GM23248 (cell line): ENCODE measurements at regions not wholly inside any gene's neighbourhood (a gene's known extent, or its start where the extent isn't known, plus 50 kb on each side); places are given as distances from the start of the nearest gene placed in this dataset.

ENCODE experiments used
- DNase-seq: peaks from one replicate; pipeline ENCODE4 v3.0.0-alpha.2; 2015
- H2AFZ ChIP-seq: fragments of 200-600 bp; sonication (generic); 2 replicates; pipeline ENCODE4 v1.6.1; 2016; ENCODE audit warnings: antibody characterized with exemption
- H3F3A ChIP-seq: fragments of 200-600 bp; sonication (generic); 2 replicates; pipeline ENCODE4 v1.6.1; 2016; ENCODE audit warnings: mild to moderate bottlenecking, antibody characterized with exemption, mixed run types; ENCODE audit not compliant: insufficient read depth
- H3K27ac ChIP-seq: fragments of 200-600 bp; sonication (generic); 2 replicates; pipeline ENCODE4 v1.5.1; 2016; ENCODE audit warnings: mild to moderate bottlenecking
- H3K27me3 ChIP-seq: fragments of 200-600 bp; sonication (generic); replicated peaks from 2 replicates; pipeline ENCODE4 v1.6.1; 2016; ENCODE audit warnings: mild to moderate bottlenecking; ENCODE audit not compliant: insufficient read depth
- H3K36me3 ChIP-seq: fragments of 200-600 bp; sonication (generic); 2 replicates; pipeline ENCODE4 v1.6.1; 2016; ENCODE audit warnings: low read depth, mild to moderate bottlenecking
- H3K4me1 ChIP-seq: fragments of 200-600 bp; sonication (generic); 2 replicates; pipeline ENCODE4 v1.6.1; 2016; ENCODE audit warnings: mild to moderate bottlenecking; ENCODE audit not compliant: insufficient read depth
- H3K4me2 ChIP-seq: fragments of 200-600 bp; sonication (generic); one replicate; pipeline ENCODE4 v1.6.1; 2016; ENCODE audit warnings: mild to moderate bottlenecking; ENCODE audit not compliant: unreplicated experiment
- H3K4me3 ChIP-seq: fragments of 200-600 bp; sonication (generic); 2 replicates; pipeline ENCODE4 v1.5.1; 2016; ENCODE audit warnings: mild to moderate bottlenecking
- H3K79me2 ChIP-seq: fragments of 200-600 bp; sonication (generic); 2 replicates; pipeline ENCODE4 v1.6.1; 2016; ENCODE audit warnings: mild to moderate bottlenecking; ENCODE audit not compliant: insufficient read depth
- H3K9ac ChIP-seq: fragments of 200-600 bp; sonication (generic); 2 replicates; pipeline ENCODE4 v1.6.1; 2016; ENCODE audit warnings: mild to moderate bottlenecking
- H3K9me2 ChIP-seq: fragments of 200-600 bp; sonication (generic); 2 replicates; pipeline ENCODE4 v1.6.1; 2016; ENCODE audit warnings: mixed run types, mild to moderate bottlenecking, moderate library complexity; ENCODE audit not compliant: insufficient read depth
- H3K9me3 ChIP-seq: fragments of 200-600 bp; sonication (generic); one replicate; pipeline ENCODE4 v1.6.1; 2017; ENCODE audit warnings: low read depth
- H4K20me1 ChIP-seq: fragments of 200-600 bp; sonication (generic); 2 replicates; pipeline ENCODE4 v1.6.0; 2016; ENCODE audit not compliant: insufficient read depth
- EZH2 ChIP-seq: fragments of 200-600 bp; sonication (generic); IDR thresholded peaks from 2 replicates; pipeline ENCODE4 v1.6.1; 2018; ENCODE audit warnings: antibody characterized with exemption, mild to moderate bottlenecking; ENCODE audit not compliant: insufficient read depth, poor library complexity, severe bottlenecking
- EZH2phosphoT487 ChIP-seq: fragments of 200-600 bp; sonication (generic); IDR thresholded peaks from 2 replicates; pipeline ENCODE4 v1.6.1; 2018; ENCODE audit warnings: antibody characterized with exemption, moderate library complexity, mild to moderate bottlenecking, low read depth; ENCODE audit not compliant: insufficient read depth
- WGBS, 2 experiments: methylation state at CpG; one replicate each; pipeline ENCODE4 v1.1.6; 2015 to 2017; ENCODE audit warnings: low lambda C conversion rate in 2 of 2, low coverage in 1 of 2; ENCODE audit errors: missing lambda C conversion rate in 2 of 2; 5-methylcytosine and 5-hydroxymethylcytosine counted together
- in situ Hi-C: fragments of 300-500 bp; cut with MboI; formaldehyde crosslinking; loops from 2 replicates; pipeline ENCODE4 v1.15.0; 2020

DNA sequence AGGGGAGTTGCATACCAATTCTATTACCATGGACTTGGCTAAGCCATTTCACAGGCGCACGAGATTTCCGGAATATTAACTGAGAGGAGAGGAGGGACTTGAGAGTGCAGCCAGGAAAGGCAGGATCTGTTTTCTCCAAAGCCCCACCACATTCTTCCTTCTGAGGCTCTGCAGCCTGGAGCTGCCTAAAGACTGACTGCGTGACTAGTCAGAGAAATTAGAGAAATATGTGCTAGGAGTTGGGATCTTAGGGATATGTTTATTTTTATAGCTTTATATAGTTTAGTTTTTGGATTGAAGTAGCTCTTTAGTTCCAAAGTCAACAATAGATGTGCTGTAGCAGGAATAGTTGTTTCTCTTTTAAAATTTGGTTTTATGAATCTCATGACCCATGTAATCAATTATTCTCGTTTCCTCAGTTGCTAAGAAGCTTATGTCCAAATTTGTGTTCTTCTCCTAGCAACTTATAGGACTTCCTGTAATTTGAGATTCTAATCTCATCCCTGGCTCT lies 300.1 kb upstream of the DDX53 start:
- Histone ChIP-seq H3K4me2 (peak overlapping the region; percentile 85), H3K9me2 (no peaks in the 10 kb centered on the region), H4K20me1 (no peaks in the 10 kb centered on the region), H3F3A (peaks cover 15% of the 10 kb centered on the region), H3K36me3 (no peaks in the 10 kb centered on the region), H3K9me3 (no peaks in the 10 kb centered on the region), H3K27me3 (no peaks in the 10 kb centered on the region), H3K4me1 (peaks cover 16% of the 10 kb centered on the region), H2AFZ (peak overlapping the region; percentile 74), H3K4me3 (peak overlapping the region; percentile 64), H3K27ac (peak overlapping the region; percentile 97), H3K9ac (peak overlapping the region; percentile 82), H3K79me2 (no peaks in the 10 kb centered on the region)
- DNase-seq, result peak; percentile 87
- 0 to 4% methylated on average over 5 of the region's 5 CpGs for WGBS, 2 experiments
- in situ Hi-C loops, result no loop called here
- TF ChIP-seq EZH2phosphoT487 (no peak), EZH2 (no peak)

DNA sequence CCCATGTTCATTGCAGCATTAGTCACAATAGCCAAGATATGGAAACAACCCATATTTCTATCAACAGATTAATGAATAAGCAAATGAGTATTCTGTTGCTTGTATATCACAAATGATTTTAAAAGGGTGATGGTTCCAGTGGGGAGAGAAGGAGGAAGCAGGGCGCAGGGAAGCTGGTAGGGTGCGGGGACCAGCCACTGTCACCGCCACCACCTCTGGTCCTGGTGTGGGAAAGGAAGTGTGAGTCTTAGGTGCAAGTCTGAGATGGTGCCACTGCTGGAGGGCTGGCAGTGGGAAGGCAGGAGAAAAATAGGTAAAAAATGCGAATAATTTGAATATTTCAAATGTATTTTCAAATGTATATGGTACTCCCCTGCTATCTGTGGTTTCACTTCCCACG lies 286.8 kb upstream of the DDX53 start:
- no peak overlapping the region for H3K4me3 ChIP-seq
- TF ChIP-seq EZH2 (no peak), EZH2phosphoT487 (no peak)
- 86 to 92% methylated on average over 4 to 5 of the region's 5 CpGs for WGBS, 2 experiments
- no peak overlapping the region for H3K4me2 ChIP-seq
- no peak overlapping the region for H3K27ac ChIP-seq
- no peaks in the 10 kb centered on the region for H3K9me2 ChIP-seq
- H3F3A ChIP-seq, result no peaks in the 10 kb centered on the region
- DNase-seq, result no peak
- H3K9me3 ChIP-seq, result no peaks in the 10 kb centered on the region
- no peaks in the 10 kb centered on the region for H3K27me3 ChIP-seq
- H3K36me3 ChIP-seq, result no peaks in the 10 kb centered on the region
- no peak overlapping the region for H2AFZ ChIP-seq
- no peaks in the 10 kb centered on the region for H4K20me1 ChIP-seq
- in situ Hi-C loops, result no loop called here
- H3K4me1 ChIP-seq, result no peaks in the 10 kb centered on the region
- no peak overlapping the region for H3K9ac ChIP-seq
- H3K79me2 ChIP-seq, result no peaks in the 10 kb centered on the region

DNA sequence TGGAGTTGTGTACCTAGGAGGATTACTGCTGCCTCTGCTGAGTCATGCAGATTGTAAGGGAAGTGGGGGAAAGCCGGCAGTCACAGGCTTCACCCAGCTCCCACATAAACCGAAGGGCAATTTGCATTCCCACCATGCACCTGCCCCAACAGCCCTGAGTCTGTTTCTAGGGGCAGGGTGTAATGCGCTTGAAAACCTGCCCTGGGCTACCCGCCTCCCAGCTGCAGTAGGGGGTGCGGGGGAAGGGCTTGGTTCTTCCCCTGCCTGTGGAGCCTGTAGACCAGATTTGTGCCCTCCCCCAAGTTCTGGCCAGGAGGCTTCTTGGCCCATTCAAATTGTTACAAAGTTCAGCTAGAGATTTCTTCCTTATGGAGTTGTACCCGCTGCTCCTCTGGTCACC lies 269.2 kb upstream of the DDX53 start:
- no peaks in the 10 kb centered on the region for H3K36me3 ChIP-seq
- H2AFZ ChIP-seq, result no peak overlapping the region
- no peak overlapping the region for H3K27ac ChIP-seq
- in situ Hi-C loops, result no loop called here
- TF ChIP-seq EZH2, result no peak
- no peak for TF ChIP-seq EZH2phosphoT487
- no peaks in the 10 kb centered on the region for H3F3A ChIP-seq
- no peaks in the 10 kb centered on the region for H3K9me2 ChIP-seq
- no peak for DNase-seq
- WGBS, 2 experiments, result 88 to 98% methylated on average over 4 to 6 of the region's 6 CpGs
- H3K79me2 ChIP-seq, result no peaks in the 10 kb centered on the region
- H3K9me3 ChIP-seq, result no peaks in the 10 kb centered on the region
- no peaks in the 10 kb centered on the region for H4K20me1 ChIP-seq
- H3K4me3 ChIP-seq, result no peak overlapping the region
- no peaks in the 10 kb centered on the region for H3K27me3 ChIP-seq
- no peak overlapping the region for H3K9ac ChIP-seq
- H3K4me2 ChIP-seq, result no peak overlapping the region
- no peaks in the 10 kb centered on the region for H3K4me1 ChIP-seq

GRCh38 chrX:22737541-22737940 lies 262.2 kb upstream of the DDX53 start:
- no peaks in the 10 kb centered on the region for H3K9me2 ChIP-seq
- H3K27me3 ChIP-seq, result no peaks in the 10 kb centered on the region
- H3K4me1 ChIP-seq, result peaks cover 18% of the 10 kb centered on the region
- H3K79me2 ChIP-seq, result no peaks in the 10 kb centered on the region
- no peak for TF ChIP-seq EZH2phosphoT487
- no peak for TF ChIP-seq EZH2
- no peaks in the 10 kb centered on the region for H3K36me3 ChIP-seq
- H3K9me3 ChIP-seq, result no peaks in the 10 kb centered on the region
- no peak overlapping the region for H3K4me3 ChIP-seq
- DNase-seq, result no peak
- H4K20me1 ChIP-seq, result no peaks in the 10 kb centered on the region
- H3K4me2 ChIP-seq, result no peak overlapping the region
- no peak overlapping the region for H3K27ac ChIP-seq
- H3K9ac ChIP-seq, result no peak overlapping the region
- 61 to 64% methylated on average over 2 of the region's 2 CpGs for WGBS, 2 experiments
- no peaks in the 10 kb centered on the region; the same call in 1 of the 2 replicates for H3F3A ChIP-seq
- in situ Hi-C loops, result no loop called here
- H2AFZ ChIP-seq, result no peak overlapping the region

GRCh38 chrX:22739276-22739675 lies 260.5 kb upstream of the DDX53 start:
- Histone ChIP-seq H3K4me3 (no peak overlapping the region), H3K4me1 (peaks cover 22% of the 10 kb centered on the region), H3K9me2 (no peaks in the 10 kb centered on the region), H2AFZ (no peak overlapping the region), H3K27ac (peak overlapping the region; percentile 41; the same call in 1 of the 2 replicates), H3K36me3 (no peaks in the 10 kb centered on the region), H3K9ac (0 out of 2 replicates have a peak overlapping the region, but pooled peaks have one; percentile 14), H3K79me2 (no peaks in the 10 kb centered on the region), H3K27me3 (no peaks in the 10 kb centered on the region), H3K9me3 (no peaks in the 10 kb centered on the region), H3K4me2 (peak overlapping the region; percentile 35), H3F3A (no peaks in the 10 kb centered on the region; the same call in 1 of the 2 replicates), H4K20me1 (no peaks in the 10 kb centered on the region)
- in situ Hi-C loops, result no loop called here
- no peak for TF ChIP-seq EZH2phosphoT487
- TF ChIP-seq EZH2, result no peak
- peak; percentile 32 for DNase-seq
- 13 to 14% methylated on average over 3 of the region's 3 CpGs for WGBS, 2 experiments
